ENCODE measurements at regions not wholly inside any gene's neighbourhood (a gene's known extent, or its start where the extent isn't known, plus 50 kb on each side); places are given as distances from the start of the nearest gene placed in this dataset.

GRCh38 chr5:161085056-161085455, 233.0 kb upstream of the ATP10B start:
- TF ChIP-seq GATA3 (IDR thresholded peaks at IDR 0.05; ENCODE audit: low read depth, low read length) = no peak
- no peak for TF ChIP-seq GATA2 (IDR thresholded peaks at IDR 0.05; ENCODE audit: low read depth, low read length)

Measured in SH-SY5Y (cell line).